H9 (cell line): ENCODE measurements at regions not wholly inside any gene's neighbourhood (a gene's known extent, or its start where the extent isn't known, plus 50 kb on each side); places are given as distances from the start of the nearest gene placed in this dataset.

ENCODE experiments used
- DNase-seq: peaks from one replicate; pipeline ENCODE4 v3.0.0-alpha.2; 2017
- H2AFZ ChIP-seq: one replicate; pipeline ENCODE4 v1.6.1; 2013; ENCODE audit warnings: mild to moderate bottlenecking, low read length, control low read depth, moderate library complexity
- H2AK5ac ChIP-seq: 2 replicates; pipeline ENCODE4 v1.6.1; 2013; ENCODE audit warnings: low read length, control low read depth, mixed read lengths; ENCODE audit not compliant: insufficient read length
- H2BK120ac ChIP-seq: one replicate; pipeline ENCODE4 v1.6.1; 2013; ENCODE audit warnings: low read depth, mild to moderate bottlenecking, low read length, control low read depth, inconsistent platforms; ENCODE audit not compliant: poor library complexity, severe bottlenecking
- H2BK12ac ChIP-seq: 2 replicates; pipeline ENCODE4 v1.6.1; 2013; ENCODE audit warnings: low read length, control low read depth, mixed read lengths, low read depth; ENCODE audit not compliant: insufficient read length
- H2BK15ac ChIP-seq: 2 replicates; pipeline ENCODE4 v1.6.1; 2013; ENCODE audit warnings: low read depth, low read length, control low read depth
- H2BK20ac ChIP-seq: one replicate; pipeline ENCODE4 v1.6.1; 2013; ENCODE audit warnings: low read depth, mild to moderate bottlenecking, low read length, control low read depth, inconsistent platforms; ENCODE audit not compliant: poor library complexity, severe bottlenecking
- H2BK5ac ChIP-seq: 2 replicates; pipeline ENCODE4 v1.6.1; 2013; ENCODE audit warnings: low read length, control low read depth, mixed read lengths; ENCODE audit not compliant: insufficient read length
- H3K14ac ChIP-seq: 2 replicates; pipeline ENCODE4 v1.6.1; 2013; ENCODE audit warnings: low read length, control low read depth; ENCODE audit not compliant: insufficient read depth
- H3K18ac ChIP-seq: 2 replicates; pipeline ENCODE4 v1.6.1; 2013; ENCODE audit warnings: low read depth, mild to moderate bottlenecking, mixed read lengths, low read length, control low read depth; ENCODE audit not compliant: insufficient read length
- H3K23ac ChIP-seq: 2 replicates; pipeline ENCODE4 v1.6.1; 2013; ENCODE audit warnings: low read length, control low read depth, mixed read lengths, low read depth; ENCODE audit not compliant: insufficient read length
- H3K23me2 ChIP-seq: 2 replicates; pipeline ENCODE4 v1.6.1; 2013; ENCODE audit warnings: low read depth, mild to moderate bottlenecking, mixed read lengths, low read length, control low read depth; ENCODE audit not compliant: insufficient read length, poor library complexity, severe bottlenecking
- H3K27ac ChIP-seq: 2 replicates; pipeline ENCODE4 v1.5.1; 2013; ENCODE audit warnings: low read length, control low read depth, mixed read lengths, low read depth; ENCODE audit not compliant: insufficient read length
- H3K27me3 ChIP-seq: 2 replicates; pipeline ENCODE4 v1.6.1; 2013; ENCODE audit warnings: low read length, control low read depth, inconsistent platforms; ENCODE audit not compliant: insufficient read depth
- H3K4ac ChIP-seq: 2 replicates; pipeline ENCODE4 v1.6.1; 2013; ENCODE audit warnings: low read depth, mild to moderate bottlenecking, control low read depth, inconsistent platforms, low read length, moderate library complexity
- H3K4me1 ChIP-seq: 2 replicates; pipeline ENCODE4 v1.6.1; 2013; ENCODE audit warnings: low read length, control low read depth, inconsistent platforms; ENCODE audit not compliant: insufficient read depth
- H3K4me2 ChIP-seq: 2 replicates; pipeline ENCODE4 v1.6.1; 2013; ENCODE audit warnings: low read length, control low read depth, mixed read lengths; ENCODE audit not compliant: insufficient read length, insufficient read depth
- H3K56ac ChIP-seq: 2 replicates; pipeline ENCODE4 v1.6.1; 2013; ENCODE audit warnings: low read depth, mild to moderate bottlenecking, mixed read lengths, low read length, control low read depth; ENCODE audit not compliant: insufficient read length
- H3K79me1 ChIP-seq: 2 replicates; pipeline ENCODE4 v1.6.1; 2013; ENCODE audit warnings: low read depth, mild to moderate bottlenecking, moderate library complexity, low read length, control low read depth, inconsistent platforms; ENCODE audit not compliant: insufficient read depth, poor library complexity, severe bottlenecking
- H3K79me2 ChIP-seq: 2 replicates; pipeline ENCODE4 v1.6.1; 2013; ENCODE audit warnings: low read length, control low read depth, inconsistent platforms; ENCODE audit not compliant: insufficient read depth
- H3K9ac ChIP-seq: 2 replicates; pipeline ENCODE4 v1.6.1; 2013; ENCODE audit warnings: low read length, control low read depth, mixed read lengths; ENCODE audit not compliant: insufficient read length; ENCODE audit errors: extremely low read depth
- H3K9me3 ChIP-seq: one replicate; pipeline ENCODE4 v1.6.1; 2013; ENCODE audit warnings: low read depth, low read length, inconsistent platforms; ENCODE audit not compliant: control insufficient read depth
- H3T11ph ChIP-seq: one replicate; pipeline ENCODE4 v1.6.1; 2013; ENCODE audit warnings: mild to moderate bottlenecking, low read length, control low read depth, inconsistent platforms
- H4K20me1 ChIP-seq: one replicate; pipeline ENCODE4 v1.6.1; 2013; ENCODE audit not compliant: control insufficient read depth, insufficient read length, insufficient read depth
- H4K5ac ChIP-seq: 2 replicates; pipeline ENCODE4 v1.6.1; 2013; ENCODE audit warnings: low read depth, mild to moderate bottlenecking, mixed read lengths, low read length, control low read depth; ENCODE audit not compliant: insufficient read length
- H4K8ac ChIP-seq: replicated peaks from 2 replicates; pipeline ENCODE4 v1.6.1; 2013; ENCODE audit warnings: low read length, control low read depth, mixed read lengths, low read depth; ENCODE audit not compliant: insufficient read length
- H4K91ac ChIP-seq: 2 replicates; pipeline ENCODE4 v1.6.1; 2013; ENCODE audit warnings: low read depth, mild to moderate bottlenecking, moderate library complexity, mixed read lengths, low read length, control low read depth; ENCODE audit not compliant: insufficient read length
- H3K27ac Mint-ChIP-seq, 3 experiments: 2 replicates in 2 of 3; 3 replicates in 1 of 3; pipeline ENCODE4 v1.8.0; 2020 to 2021; ENCODE audit warnings: mixed read lengths in 3 of 3, mild to moderate bottlenecking in 1 of 3, moderate library complexity in 1 of 3
- H3K27me3 Mint-ChIP-seq: 2 replicates; pipeline ENCODE4 v1.8.0; 2021; ENCODE audit warnings: low read depth, mild to moderate bottlenecking, moderate library complexity, mixed read lengths
- H3K36me3 Mint-ChIP-seq, 3 experiments: 2 replicates in 2 of 3; 3 replicates in 1 of 3; pipeline ENCODE4 v1.8.0; 2020 to 2021; ENCODE audit warnings: low read depth in 3 of 3, mixed read lengths in 3 of 3; ENCODE audit not compliant: insufficient read depth in 1 of 3
- H3K4me1 Mint-ChIP-seq, 2 experiments: 2 replicates each; pipeline ENCODE4 v1.8.0; 2020; ENCODE audit warnings: mixed read lengths in 2 of 2
- H3K4me3 Mint-ChIP-seq, 2 experiments: 2 replicates in 1 of 2; 3 replicates in 1 of 2; pipeline ENCODE4 v1.8.0; 2020 to 2021; ENCODE audit warnings: mild to moderate bottlenecking in 2 of 2, mixed read lengths in 2 of 2, moderate library complexity in 1 of 2
- H3K9me3 Mint-ChIP-seq, 2 experiments: 2 replicates in 1 of 2; 3 replicates in 1 of 2; pipeline ENCODE4 v1.8.0; 2020; ENCODE audit warnings: mild to moderate bottlenecking in 2 of 2, mixed read lengths in 2 of 2, moderate library complexity in 1 of 2
- CTCF ChIP-seq: fragments of 200-600 bp; sonication (generic); conservative IDR thresholded peaks from 3 replicates; pipeline ENCODE4 v1.8.0; 2021; ENCODE audit warnings: antibody characterized with exemption, mild to moderate bottlenecking
- WGBS: extraction: QIAGEN DNeasy Blood & Tissue Kit; methylation state at CpG from one replicate; pipeline ENCODE4 v1.1.7; 2013; ENCODE audit warnings: missing lambda C conversion rate, low lambda C conversion rate, mixed read lengths; ENCODE audit not compliant: insufficient read length; ENCODE audit errors: extremely low coverage; 5-methylcytosine and 5-hydroxymethylcytosine counted together

GRCh38 chr2:120847700-120848321, 112.1 kb downstream of the GLI2 start:
- no peak overlapping the region for H4K8ac ChIP-seq
- no peak overlapping the region for H2BK20ac ChIP-seq
- peaks cover 2% of the 10 kb centered on the region; the same call in 1 of the 2 replicates for H3K79me2 ChIP-seq
- H3K23ac ChIP-seq: no peak overlapping the region
- DNase-seq: no peak
- no peak overlapping the region for H2BK120ac ChIP-seq
- H3K27ac ChIP-seq: no peak overlapping the region
- no peaks in the 10 kb centered on the region for H3K27me3 ChIP-seq
- H2BK5ac ChIP-seq: no peak overlapping the region
- H3T11ph ChIP-seq: no peak overlapping the region
- H3K79me1 ChIP-seq: no peaks in the 10 kb centered on the region
- H3K9ac ChIP-seq: no peak overlapping the region
- H2BK12ac ChIP-seq: no peak overlapping the region
- no peak overlapping the region for H3K14ac ChIP-seq
- no peak overlapping the region for H3K4ac ChIP-seq
- H4K5ac ChIP-seq: no peak overlapping the region
- no peak overlapping the region for H3K18ac ChIP-seq
- H2BK15ac ChIP-seq: no peak overlapping the region
- no peak for TF ChIP-seq CTCF
- WGBS: no CpG with 5 or more reads among the region's 24 CpGs
- Mint-ChIP-seq H3K27me3 (no peaks in the 10 kb centered on the region), H3K4me3 (no peak overlapping the region), H3K9me3 (no peaks in the 10 kb centered on the region), H3K4me1 (peaks cover 9 to 31% of the 10 kb centered on the region in 2 experiments), H3K36me3 (peaks cover 14 to 20% (median 18%) of the 10 kb centered on the region in 3 experiments), H3K27ac (no peak overlapping the region; a peak in 1 of 7 replicates)
- no peak overlapping the region for H2AK5ac ChIP-seq
- H4K91ac ChIP-seq: no peak overlapping the region
- H3K4me2 ChIP-seq: no peak overlapping the region
- H3K23me2 ChIP-seq: no peaks in the 10 kb centered on the region
- H2AFZ ChIP-seq: no peak overlapping the region
- no peak overlapping the region for H3K56ac ChIP-seq
- H4K20me1 ChIP-seq: no peaks in the 10 kb centered on the region
- H3K4me1 ChIP-seq: no peaks in the 10 kb centered on the region; the same call in 1 of the 2 replicates
- no peaks in the 10 kb centered on the region for H3K9me3 ChIP-seq
